ENCODE measurements at regions not wholly inside any gene's neighbourhood (a gene's known extent, or its start where the extent isn't known, plus 50 kb on each side); places are given as distances from the start of the nearest gene placed in this dataset.

DNA sequence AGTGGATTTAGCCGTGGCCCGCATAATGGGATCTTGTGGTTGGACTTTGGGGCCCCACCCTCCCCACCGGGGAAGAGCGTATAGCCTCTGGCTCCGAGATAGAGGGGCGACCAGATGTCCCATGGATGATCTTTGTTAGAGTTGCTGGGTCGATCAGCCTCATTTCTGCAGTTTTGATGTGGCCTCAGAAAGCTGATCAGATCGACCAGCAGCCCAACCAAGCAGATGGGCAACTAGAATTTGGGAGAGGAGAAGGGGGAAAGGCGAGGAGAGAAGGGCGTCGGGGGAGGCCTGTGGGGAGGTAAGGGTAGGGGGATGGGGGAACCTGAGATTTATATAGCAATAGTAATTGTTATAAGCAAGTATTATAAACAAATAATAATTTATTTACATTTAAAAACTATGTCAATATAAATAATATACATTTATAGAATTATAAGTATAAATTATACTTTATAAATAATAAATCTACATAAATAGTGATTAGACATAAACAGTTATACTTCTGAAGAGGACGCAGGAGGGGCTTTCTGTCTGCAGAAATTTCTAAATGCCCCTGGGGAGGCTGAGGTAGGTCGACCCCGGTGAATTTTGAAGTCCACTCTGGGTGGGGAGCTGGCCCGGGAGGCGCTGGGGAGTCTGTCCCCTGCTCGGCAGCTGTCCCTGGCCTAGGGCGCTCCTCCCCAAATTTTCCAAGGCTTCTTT is 136.3 kb downstream of the KCNJ12 start:
- no peaks in the 10 kb centered on the region for H3K23me2 ChIP-seq (ENCODE audit: insufficient read length, low read depth, low read length, poor library complexity, severe bottlenecking)
- TF ChIP-seq, protein P1, sequence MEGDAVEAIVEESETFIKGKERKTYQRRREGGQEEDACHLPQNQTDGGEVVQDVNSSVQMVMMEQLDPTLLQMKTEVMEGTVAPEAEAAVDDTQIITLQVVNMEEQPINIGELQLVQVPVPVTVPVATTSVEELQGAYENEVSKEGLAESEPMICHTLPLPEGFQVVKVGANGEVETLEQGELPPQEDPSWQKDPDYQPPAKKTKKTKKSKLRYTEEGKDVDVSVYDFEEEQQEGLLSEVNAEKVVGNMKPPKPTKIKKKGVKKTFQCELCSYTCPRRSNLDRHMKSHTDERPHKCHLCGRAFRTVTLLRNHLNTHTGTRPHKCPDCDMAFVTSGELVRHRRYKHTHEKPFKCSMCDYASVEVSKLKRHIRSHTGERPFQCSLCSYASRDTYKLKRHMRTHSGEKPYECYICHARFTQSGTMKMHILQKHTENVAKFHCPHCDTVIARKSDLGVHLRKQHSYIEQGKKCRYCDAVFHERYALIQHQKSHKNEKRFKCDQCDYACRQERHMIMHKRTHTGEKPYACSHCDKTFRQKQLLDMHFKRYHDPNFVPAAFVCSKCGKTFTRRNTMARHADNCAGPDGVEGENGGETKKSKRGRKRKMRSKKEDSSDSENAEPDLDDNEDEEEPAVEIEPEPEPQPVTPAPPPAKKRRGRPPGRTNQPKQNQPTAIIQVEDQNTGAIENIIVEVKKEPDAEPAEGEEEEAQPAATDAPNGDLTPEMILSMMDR (conservative IDR thresholded peaks at IDR 0.05) = no peak
- no peaks in the 10 kb centered on the region for H3K79me2 ChIP-seq (ENCODE audit: insufficient read depth, low read length)
- Mint-ChIP-seq H3K4me3 (0 out of 5 replicates have a peak overlapping the region, but pooled peaks of 1 of the 2 experiments have one; percentile 69), H3K36me3 (ENCODE audit: insufficient read depth in 1 of 3, low read depth in 3 of 3) (no peaks in the 10 kb centered on the region), H3K27ac (no peak overlapping the region; a peak in 1 of 7 replicates), H3K27me3 (ENCODE audit: low read depth) (peaks cover 32% of the 10 kb centered on the region), H3K4me1 (peaks cover 33 to 39% of the 10 kb centered on the region in 2 experiments), H3K9me3 (no peaks in the 10 kb centered on the region; a peak in 1 of 5 replicates)
- no peak overlapping the region for H3T11ph ChIP-seq (ENCODE audit: low read length)
- H3K27me3 ChIP-seq (ENCODE audit: insufficient read depth, low read length) = no peaks in the 10 kb centered on the region; the same call in 1 of the 2 replicates
- no peak overlapping the region for H3K14ac ChIP-seq (ENCODE audit: insufficient read depth, low read length)
- H2BK5ac ChIP-seq (ENCODE audit: insufficient read length, low read length) = no peak overlapping the region
- H2BK20ac ChIP-seq (ENCODE audit: low read depth, low read length, poor library complexity, severe bottlenecking) = no peak overlapping the region
- H2BK15ac ChIP-seq (ENCODE audit: low read depth, low read length) = no peak overlapping the region
- no peak overlapping the region for H3K4ac ChIP-seq (ENCODE audit: low read depth, low read length)
- no peak overlapping the region for H2AK5ac ChIP-seq (ENCODE audit: insufficient read length, low read length)
- no peaks in the 10 kb centered on the region for H3K9me3 ChIP-seq (ENCODE audit: control insufficient read depth, low read depth, low read length)
- H4K91ac ChIP-seq (ENCODE audit: insufficient read length, low read depth, low read length) = no peak overlapping the region
- no peak overlapping the region for H2BK12ac ChIP-seq (ENCODE audit: insufficient read length, low read depth, low read length)
- H3K56ac ChIP-seq (ENCODE audit: insufficient read length, low read depth, low read length) = no peak overlapping the region
- no peak overlapping the region for H3K18ac ChIP-seq (ENCODE audit: insufficient read length, low read depth, low read length)
- no peak for DNase-seq
- no CpG with 5 or more reads among the region's 18 CpGs for WGBS (ENCODE audit: extremely low coverage, insufficient read length, low lambda C conversion rate)
- H3K27ac ChIP-seq (ENCODE audit: insufficient read length, low read depth, low read length) = no peak overlapping the region
- no peaks in the 10 kb centered on the region for H4K20me1 ChIP-seq (ENCODE audit: control insufficient read depth, insufficient read depth, insufficient read length)
- no peak overlapping the region for H3K23ac ChIP-seq (ENCODE audit: insufficient read length, low read depth, low read length)
- no peaks in the 10 kb centered on the region for H3K79me1 ChIP-seq (ENCODE audit: insufficient read depth, low read depth, low read length, poor library complexity, severe bottlenecking)
- H3K4me1 ChIP-seq (ENCODE audit: insufficient read depth, low read length) = no peaks in the 10 kb centered on the region; the same call in 1 of the 2 replicates
- H2AFZ ChIP-seq (ENCODE audit: low read length) = no peak overlapping the region
- H4K5ac ChIP-seq (ENCODE audit: insufficient read length, low read depth, low read length) = no peak overlapping the region
- H2BK120ac ChIP-seq (ENCODE audit: low read depth, low read length, poor library complexity, severe bottlenecking) = no peak overlapping the region
- no peak overlapping the region for H3K4me2 ChIP-seq (ENCODE audit: insufficient read depth, insufficient read length, low read length)
- no peak overlapping the region for H3K9ac ChIP-seq (ENCODE audit: extremely low read depth, insufficient read length, low read length)
- H4K8ac ChIP-seq (replicated peaks; ENCODE audit: insufficient read length, low read depth, low read length) = no peak overlapping the region

Data from H9 (cell line).